ENCODE measurements at regions not wholly inside any gene's neighbourhood (a gene's known extent, or its start where the extent isn't known, plus 50 kb on each side); places are given as distances from the start of the nearest gene placed in this dataset.

GRCh38 chr2:189386741-189387140, 54.5 kb upstream of the WDR75 start:
- Histone ChIP-seq H4K20me1 (ENCODE audit: low read depth) (no peaks in the 10 kb centered on the region), H3K36me3 (no peaks in the 10 kb centered on the region), H3K27ac (no peak overlapping the region), H3K4me1 (no peaks in the 10 kb centered on the region), H3K9ac (no peak overlapping the region), H3K79me2 (ENCODE audit: low read depth) (no peaks in the 10 kb centered on the region), H3K4me3 (no peak overlapping the region), H3K4me2 (no peak overlapping the region), H2AFZ (replicated peaks) (no peak overlapping the region), H3K27me3 (no peaks in the 10 kb centered on the region), H3K9me3 (ENCODE audit: low read depth) (no peaks in the 10 kb centered on the region), H3F3A (ENCODE audit: low read depth) (no peaks in the 10 kb centered on the region)
- TF ChIP-seq EZH2 (IDR thresholded peaks at IDR 0.05): no peak
- no peak for TF ChIP-seq EZH2phosphoT487 (IDR thresholded peaks at IDR 0.05)
- TF ChIP-seq CTCF (IDR thresholded peaks at IDR 0.05): no peak
- DNase-seq (ENCODE audit: low spot score): no peak
- Mint-ChIP-seq H3K9me3 (no peaks in the 10 kb centered on the region), H3K27me3 (ENCODE audit: insufficient read depth, low read depth) (no peaks in the 10 kb centered on the region), H3K36me3 (no peaks in the 10 kb centered on the region), H3K4me3 (no peak overlapping the region), H3K27ac (no peak overlapping the region), H3K4me1 (no peaks in the 10 kb centered on the region)

- H3K79me2 ChIP-seq (ENCODE audit: low read depth): no peaks in the 10 kb centered on the region
- H3K4me1 ChIP-seq: no peaks in the 10 kb centered on the region
- H3F3A ChIP-seq (ENCODE audit: low read depth): no peaks in the 10 kb centered on the region
- Mint-ChIP-seq H3K27ac (no peak overlapping the region), H3K4me3 (no peak overlapping the region), H3K4me1 (peaks cover 9% of the 10 kb centered on the region), H3K9me3 (no peaks in the 10 kb centered on the region), H3K36me3 (no peaks in the 10 kb centered on the region), H3K27me3 (ENCODE audit: insufficient read depth, low read depth) (no peaks in the 10 kb centered on the region)
- no peak overlapping the region for H2AFZ ChIP-seq (replicated peaks)
- DNase-seq (ENCODE audit: low spot score): no peak
- TF ChIP-seq CTCF (IDR thresholded peaks at IDR 0.05) (no peak), EZH2 (IDR thresholded peaks at IDR 0.05) (no peak), EZH2phosphoT487 (IDR thresholded peaks at IDR 0.05) (no peak)
- H3K27me3 ChIP-seq: no peaks in the 10 kb centered on the region
- no peaks in the 10 kb centered on the region for H3K36me3 ChIP-seq
- H3K9me3 ChIP-seq (ENCODE audit: low read depth): no peaks in the 10 kb centered on the region
- H3K27ac ChIP-seq: no peak overlapping the region
- no peaks in the 10 kb centered on the region for H4K20me1 ChIP-seq (ENCODE audit: low read depth)
- H3K4me3 ChIP-seq: no peak overlapping the region
- H3K9ac ChIP-seq: no peak overlapping the region
- no peak overlapping the region for H3K4me2 ChIP-seq
These were observed 50.1 kb upstream of the WDR75 start for GRCh38 chr2:189391201-189391600.
